Lower leg skin (tissue), 3 donors: ENCODE measurements at regions not wholly inside any gene's neighbourhood (a gene's known extent, or its start where the extent isn't known, plus 50 kb on each side); places are given as distances from the start of the nearest gene placed in this dataset.

Source experiments
- CTCF ChIP-seq, 3 donors: fragments of 450-650 bp; IDR thresholded peaks; one replicate each; pipeline ENCODE4 v1.5.1; 2016; ENCODE audit warnings: antibody characterized with exemption in 3 of 3, mild to moderate bottlenecking in 3 of 3, moderate library complexity in 2 of 3
- POLR2A ChIP-seq, 2 donors: fragments of 450-650 bp; IDR thresholded peaks; one replicate each; pipeline ENCODE4 v1.6.1; 2016 to 2017; ENCODE audit warnings: antibody characterized with exemption in 2 of 2, mild to moderate bottlenecking in 1 of 2, moderate library complexity in 1 of 2

GRCh38 chr4:62543002-62543401 is 1342.9 kb downstream of the ADGRL3 start:
- TF ChIP-seq CTCF (IDR thresholded peaks at IDR 0.05), result no peak
- TF ChIP-seq POLR2A (IDR thresholded peaks at IDR 0.05), result no peak
